Osteocyte (in vitro differentiated cells): ENCODE measurements at regions not wholly inside any gene's neighbourhood (a gene's known extent, or its start where the extent isn't known, plus 50 kb on each side); places are given as distances from the start of the nearest gene placed in this dataset.

Experiments used
- DNase-seq: peaks from one replicate; pipeline ENCODE4 v3.0.0; 2021; ENCODE audit warnings: mixed read lengths; ENCODE audit not compliant: unreplicated experiment; ENCODE audit errors: extremely low spot score
- H3K27ac Mint-ChIP-seq: one replicate; pipeline ENCODE4 v1.8.0; 2021; ENCODE audit warnings: mild to moderate bottlenecking, mixed read lengths; ENCODE audit not compliant: unreplicated experiment
- H3K27me3 Mint-ChIP-seq: one replicate; pipeline ENCODE4 v1.8.0; 2021; ENCODE audit warnings: mixed read lengths; ENCODE audit not compliant: unreplicated experiment
- H3K36me3 Mint-ChIP-seq: one replicate; pipeline ENCODE4 v1.8.0; 2021; ENCODE audit warnings: mixed read lengths; ENCODE audit not compliant: unreplicated experiment
- H3K4me1 Mint-ChIP-seq: one replicate; pipeline ENCODE4 v1.8.0; 2021; ENCODE audit warnings: mixed read lengths; ENCODE audit not compliant: unreplicated experiment
- H3K4me3 Mint-ChIP-seq: one replicate; pipeline ENCODE4 v1.8.0; 2021; ENCODE audit warnings: mild to moderate bottlenecking, moderate library complexity, mixed read lengths; ENCODE audit not compliant: unreplicated experiment
- H3K9me3 Mint-ChIP-seq: one replicate; pipeline ENCODE4 v1.8.0; 2021; ENCODE audit warnings: mixed read lengths; ENCODE audit not compliant: unreplicated experiment
- CTCF ChIP-seq: fragments of 200-600 bp; sonication (generic); IDR thresholded peaks from 2 replicates; pipeline ENCODE4 v1.5.0; 2021; ENCODE audit warnings: antibody characterized with exemption, mild to moderate bottlenecking, moderate library complexity

GRCh38 chr5:124478264-124478663 lies 268.2 kb downstream of the ZNF608 start:
- no peak for TF ChIP-seq CTCF
- H3K9me3 Mint-ChIP-seq: peaks cover 3% of the 10 kb centered on the region
- H3K27me3 Mint-ChIP-seq: no peaks in the 10 kb centered on the region
- no peak for DNase-seq
- H3K4me1 Mint-ChIP-seq: peaks cover 3% of the 10 kb centered on the region
- H3K27ac Mint-ChIP-seq: no peak overlapping the region
- no peak overlapping the region for H3K4me3 Mint-ChIP-seq
- H3K36me3 Mint-ChIP-seq: no peaks in the 10 kb centered on the region

GRCh38 chr5:124477577-124477976 lies 268.9 kb downstream of the ZNF608 start:
- TF ChIP-seq CTCF: no peak
- Mint-ChIP-seq H3K27ac (no peak overlapping the region), H3K4me1 (peaks cover 3% of the 10 kb centered on the region), H3K9me3 (no peaks in the 10 kb centered on the region), H3K36me3 (no peaks in the 10 kb centered on the region), H3K4me3 (no peak overlapping the region), H3K27me3 (no peaks in the 10 kb centered on the region)
- no peak for DNase-seq

GRCh38 chr5:124477062-124477461 lies 269.4 kb downstream of the ZNF608 start:
- Mint-ChIP-seq H3K36me3 (no peaks in the 10 kb centered on the region), H3K4me1 (peaks cover 3% of the 10 kb centered on the region), H3K9me3 (no peaks in the 10 kb centered on the region), H3K27ac (no peak overlapping the region), H3K27me3 (no peaks in the 10 kb centered on the region), H3K4me3 (no peak overlapping the region)
- no peak for DNase-seq
- TF ChIP-seq CTCF: no peak

GRCh38 chr5:124474528-124475215 lies 271.8 kb downstream of the ZNF608 start:
- no peak for DNase-seq
- Mint-ChIP-seq H3K27me3 (no peaks in the 10 kb centered on the region), H3K4me3 (no peak overlapping the region), H3K4me1 (peaks cover 3% of the 10 kb centered on the region), H3K9me3 (no peaks in the 10 kb centered on the region), H3K27ac (no peak overlapping the region), H3K36me3 (no peaks in the 10 kb centered on the region)
- no peak for TF ChIP-seq CTCF

- TF ChIP-seq CTCF: no peak
- Mint-ChIP-seq H3K4me1 (no peaks in the 10 kb centered on the region), H3K36me3 (no peaks in the 10 kb centered on the region), H3K27me3 (no peaks in the 10 kb centered on the region), H3K4me3 (no peak overlapping the region), H3K27ac (no peak overlapping the region), H3K9me3 (no peaks in the 10 kb centered on the region)
- DNase-seq: no peak
These were observed 277.6 kb downstream of the ZNF608 start for GRCh38 chr5:124468671-124469411.
